ENCODE measurements at regions not wholly inside any gene's neighbourhood (a gene's known extent, or its start where the extent isn't known, plus 50 kb on each side); places are given as distances from the start of the nearest gene placed in this dataset.
A peak's percentile ranks its signal among the peaks of the same experiment; 100 is the strongest.
"Not testable (repeated sequence)": the region's sequence is repeated elsewhere in the genome, so short reads cannot be mapped to it uniquely, and the experiment has no call there.

DNA sequence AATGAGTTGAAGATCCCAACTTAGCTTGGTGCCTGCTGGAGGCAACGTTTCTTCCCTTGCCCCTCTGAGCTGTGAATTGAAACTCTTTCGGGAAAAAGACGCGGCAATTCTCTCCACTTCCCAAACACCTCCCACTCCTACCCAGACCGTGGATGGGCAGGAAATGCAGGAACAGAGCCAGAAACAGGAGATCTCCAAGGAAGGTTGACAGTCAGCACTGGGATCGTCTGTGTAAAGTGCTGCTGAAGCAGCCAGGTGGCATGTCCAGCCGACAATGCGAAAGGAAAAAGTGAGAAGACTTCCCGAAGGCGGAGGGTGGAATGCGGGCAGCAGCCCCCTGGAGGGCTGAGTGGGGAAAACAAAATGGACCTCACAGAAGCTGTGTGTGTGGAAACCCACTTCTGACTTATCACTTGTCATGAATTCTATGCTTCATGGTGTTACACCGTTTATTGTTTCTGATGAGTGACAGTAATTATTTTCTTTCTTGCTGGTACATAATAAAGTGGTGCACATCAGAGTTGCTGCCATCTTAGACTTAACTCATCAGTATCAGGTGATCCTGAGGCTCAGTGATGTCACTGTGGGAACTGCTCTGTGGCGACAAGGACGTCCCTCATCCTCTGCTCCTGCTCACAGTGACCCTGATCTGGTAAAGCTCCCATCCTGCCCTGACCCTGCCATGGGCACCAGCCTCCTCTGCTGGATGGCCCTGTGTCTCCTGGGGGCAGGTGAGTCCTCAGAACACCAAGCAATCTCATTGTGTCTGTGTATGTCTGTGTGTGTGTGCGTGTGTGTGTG is 220.5 kb upstream of the PRSS1 start:
- no peak for DNase-seq

DNA sequence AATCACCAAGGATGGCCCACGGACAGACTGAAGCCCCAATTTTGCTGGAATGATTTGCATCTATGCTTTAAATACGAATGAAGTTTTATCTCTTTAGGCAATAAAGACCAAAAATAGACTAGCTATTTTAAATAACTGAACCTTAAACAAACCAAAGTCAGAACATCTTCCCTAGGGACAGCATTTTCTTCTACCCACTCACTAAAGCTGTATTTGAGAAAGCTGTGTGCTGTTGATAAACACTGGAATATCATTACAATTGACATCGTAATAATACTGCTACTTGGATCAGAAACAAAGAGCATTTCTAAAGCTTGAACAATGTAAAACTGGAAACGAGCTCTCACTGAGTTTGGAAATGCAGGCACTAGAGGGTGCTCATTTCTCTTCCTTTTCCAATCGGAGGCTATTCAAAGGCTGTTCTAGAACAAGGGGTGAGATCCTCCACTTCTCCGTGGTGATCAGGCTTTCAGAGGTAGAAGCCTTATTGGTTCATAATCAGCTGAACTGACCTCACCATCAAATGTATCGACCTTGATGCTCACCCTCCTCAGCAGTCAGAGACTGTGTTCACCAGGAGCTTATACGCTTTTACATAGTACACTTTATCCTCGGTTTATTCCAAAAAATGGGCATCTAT is 225.3 kb upstream of the PRSS1 start:
- no peak for DNase-seq

DNA sequence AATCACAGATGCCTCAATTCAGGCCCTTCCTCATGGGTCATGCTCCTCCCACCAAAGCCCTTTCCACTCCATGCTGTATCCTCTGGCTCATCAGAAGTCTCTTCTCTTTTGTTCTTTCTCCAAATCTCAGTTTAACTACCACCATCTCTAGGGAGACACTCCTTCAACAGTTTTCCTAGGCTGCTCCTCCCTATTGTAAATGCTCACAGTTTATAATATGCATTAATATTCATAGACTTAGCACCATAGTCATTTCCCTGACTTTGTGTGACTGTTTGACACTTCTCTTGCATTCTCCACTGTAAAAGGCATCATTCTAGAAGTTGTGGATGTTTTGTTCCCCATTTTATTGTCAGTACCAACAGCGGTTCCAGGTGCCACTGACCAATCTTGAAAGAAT is 226.5 kb upstream of the PRSS1 start:
- no peak for DNase-seq

DNA sequence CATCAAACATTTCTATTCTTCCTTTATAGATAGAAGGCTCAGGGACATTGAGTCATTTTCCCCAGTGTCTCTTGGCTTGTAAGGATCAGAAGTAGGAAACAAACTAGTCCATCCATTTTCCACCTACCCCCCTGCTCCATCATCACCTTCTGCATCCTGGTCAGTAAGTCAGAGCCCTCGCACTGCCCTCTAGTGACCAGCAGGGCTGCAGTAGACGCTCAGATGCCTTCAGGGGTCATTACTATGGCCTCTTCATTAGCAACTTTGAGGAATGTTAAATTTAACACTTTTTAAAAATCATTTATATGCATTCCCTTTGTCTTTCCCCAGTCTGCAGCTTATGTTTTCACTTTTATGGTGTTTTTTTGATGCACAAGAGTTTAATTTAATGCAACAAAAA is 228.4 kb upstream of the PRSS1 start:
- not testable (repeated sequence) for DNase-seq

DNA sequence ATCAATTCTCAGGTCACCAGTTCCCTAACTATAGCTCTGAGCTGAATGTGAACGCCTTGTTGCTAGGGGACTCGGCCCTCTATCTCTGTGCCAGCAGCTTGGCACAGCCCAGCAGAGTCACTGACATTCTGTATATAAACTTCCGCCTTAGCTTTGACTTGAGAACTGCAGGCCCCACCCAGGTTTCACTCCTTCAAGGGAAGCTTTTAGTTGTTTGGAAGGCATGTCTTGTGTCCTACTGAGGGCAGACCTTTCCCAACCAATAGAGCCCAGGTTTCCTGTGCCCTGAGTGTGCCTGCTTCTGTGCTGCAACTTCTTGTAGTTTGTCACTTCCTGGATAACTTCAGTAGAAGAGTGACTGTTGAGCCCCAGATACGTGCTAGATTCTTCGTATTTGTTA is 228.8 kb upstream of the PRSS1 start:
- not testable (repeated sequence) for DNase-seq

DNA sequence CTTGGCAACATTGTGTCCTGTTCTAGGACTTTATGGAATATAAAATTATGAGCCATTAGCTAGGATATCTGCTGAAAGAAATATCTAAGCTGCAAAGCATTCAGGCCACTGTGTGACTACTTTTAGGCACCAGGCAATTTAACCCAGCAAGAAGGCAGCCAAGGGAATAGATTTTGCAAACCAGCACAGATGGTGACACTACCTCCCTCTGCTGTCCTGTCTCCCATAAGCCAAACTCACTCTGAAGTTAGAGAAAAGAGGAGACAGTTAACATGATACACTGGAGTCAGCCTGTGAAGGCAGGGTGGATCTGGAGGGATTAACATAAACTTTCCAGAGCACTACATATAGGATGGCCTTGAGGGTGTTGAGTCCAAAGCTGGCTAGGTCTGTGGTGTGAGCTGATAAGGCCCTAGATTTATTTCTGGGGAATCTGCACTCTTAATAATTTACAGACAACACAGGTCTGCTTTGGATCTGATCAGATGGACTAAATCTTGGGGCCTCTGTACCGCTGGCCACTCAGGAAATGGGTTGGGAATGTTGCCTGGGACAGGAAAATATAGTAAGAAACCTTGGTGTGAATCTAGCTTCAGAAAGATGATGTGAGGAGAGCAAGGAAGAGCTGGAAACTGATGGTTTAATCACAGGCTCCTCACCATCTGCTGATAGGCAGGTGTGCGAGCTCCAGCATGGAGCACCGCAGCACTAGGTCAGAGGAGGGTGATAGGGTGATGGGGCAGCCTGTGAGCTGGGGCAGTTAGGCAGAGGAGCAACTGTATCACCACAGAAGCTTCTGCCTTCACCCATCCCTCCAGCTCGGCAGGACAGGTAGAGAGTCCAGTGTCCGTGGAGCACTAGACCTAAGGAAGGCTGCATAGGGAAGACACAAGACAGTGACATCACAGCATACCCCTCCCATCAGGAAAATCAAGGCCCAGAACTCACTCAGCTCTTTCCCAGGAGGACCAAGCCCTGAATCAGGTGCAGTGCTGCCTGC is 229.9 kb upstream of the PRSS1 start:
- DNase-seq = no peak

DNA sequence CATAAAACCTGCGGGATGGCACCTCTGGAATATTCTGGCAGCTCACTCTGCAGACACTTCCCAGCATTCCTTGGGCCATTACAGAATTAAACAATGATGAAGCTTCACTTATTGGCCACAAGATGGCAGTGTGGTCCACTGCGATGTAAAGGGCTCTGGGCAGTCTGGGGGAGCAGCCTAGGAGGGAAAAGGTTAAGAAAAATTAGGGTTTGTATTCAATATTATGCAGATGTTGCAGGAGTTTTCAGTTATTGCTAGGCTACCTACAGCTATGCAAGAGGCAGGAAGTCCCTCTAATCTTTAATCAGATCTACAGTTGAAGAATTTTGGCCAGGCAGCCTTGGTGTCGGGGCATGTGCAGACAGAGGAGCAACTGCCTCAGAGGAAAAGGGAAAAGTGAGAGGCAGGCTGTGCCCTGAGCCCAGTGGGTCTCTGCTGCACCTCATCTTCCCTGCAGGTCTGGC is 233.2 kb upstream of the PRSS1 start:
- peak; percentile 74 for DNase-seq

DNA sequence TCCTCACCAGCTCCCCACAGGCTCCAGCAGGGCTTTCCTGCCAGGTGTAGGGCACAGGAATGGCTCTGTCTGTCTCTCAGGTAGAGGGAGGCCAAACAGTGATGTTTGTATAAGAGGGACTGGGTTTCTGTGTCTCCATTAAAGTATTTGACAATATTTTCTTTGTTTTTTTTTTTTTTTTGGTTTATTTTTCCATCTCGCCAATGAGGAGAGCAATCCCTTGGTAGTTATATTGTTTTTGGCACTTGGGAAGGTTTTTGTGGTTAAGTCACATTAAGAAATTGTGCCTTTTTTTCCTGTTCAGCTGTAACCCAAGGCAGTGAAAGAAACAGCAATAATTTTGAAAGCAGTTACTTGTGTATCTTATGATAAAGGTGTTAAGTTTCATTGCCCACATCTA is 234.6 kb upstream of the PRSS1 start:
- not testable (repeated sequence) for DNase-seq

DNA sequence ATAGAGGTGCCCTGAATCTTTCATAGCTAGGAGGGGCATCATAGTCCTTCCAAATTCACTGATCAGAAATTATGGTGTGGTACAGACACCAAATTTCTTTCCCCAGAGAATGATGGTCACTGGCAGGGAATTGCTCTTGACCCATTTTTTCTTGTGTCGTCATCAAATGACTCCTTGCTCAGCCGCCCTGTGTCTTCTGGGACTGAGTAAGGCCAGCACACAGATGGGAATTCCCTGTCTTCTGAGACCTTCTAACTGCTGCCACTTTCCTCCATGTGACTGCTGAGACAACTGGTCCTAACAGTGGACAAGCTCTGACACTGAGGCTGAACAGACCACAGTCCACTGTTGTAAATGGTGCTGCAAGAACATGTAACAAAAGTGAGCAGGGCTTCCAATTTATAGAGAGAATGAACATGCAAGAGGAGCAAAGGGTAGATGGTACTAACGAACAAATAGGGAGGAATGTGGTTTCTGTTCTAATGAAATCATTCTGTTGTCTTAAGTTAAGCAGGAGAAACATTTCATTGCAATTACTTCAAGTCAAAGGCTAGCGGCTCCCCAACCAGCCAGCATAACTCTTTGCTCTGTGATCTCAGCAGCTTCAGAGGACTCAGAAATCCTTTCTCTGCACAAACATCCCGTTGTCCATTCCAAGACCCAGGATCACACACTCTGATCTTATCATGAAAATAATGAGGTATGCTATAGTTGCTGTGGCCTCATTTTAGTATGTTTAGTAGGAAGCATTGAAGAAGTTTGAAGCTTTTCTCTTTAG is 235.9 kb upstream of the PRSS1 start:
- DNase-seq = peak; percentile 58

DNA sequence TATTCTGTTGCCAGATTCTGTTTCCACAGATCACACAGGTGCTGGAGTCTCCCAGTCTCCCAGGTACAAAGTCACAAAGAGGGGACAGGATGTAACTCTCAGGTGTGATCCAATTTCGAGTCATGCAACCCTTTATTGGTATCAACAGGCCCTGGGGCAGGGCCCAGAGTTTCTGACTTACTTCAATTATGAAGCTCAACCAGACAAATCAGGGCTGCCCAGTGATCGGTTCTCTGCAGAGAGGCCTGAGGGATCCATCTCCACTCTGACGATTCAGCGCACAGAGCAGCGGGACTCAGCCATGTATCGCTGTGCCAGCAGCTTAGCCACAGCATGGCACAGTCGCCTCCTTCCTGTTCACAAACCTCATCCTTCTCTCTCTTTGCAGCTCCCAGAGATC is 237.5 kb upstream of the PRSS1 start:
- no peak for DNase-seq

DNA sequence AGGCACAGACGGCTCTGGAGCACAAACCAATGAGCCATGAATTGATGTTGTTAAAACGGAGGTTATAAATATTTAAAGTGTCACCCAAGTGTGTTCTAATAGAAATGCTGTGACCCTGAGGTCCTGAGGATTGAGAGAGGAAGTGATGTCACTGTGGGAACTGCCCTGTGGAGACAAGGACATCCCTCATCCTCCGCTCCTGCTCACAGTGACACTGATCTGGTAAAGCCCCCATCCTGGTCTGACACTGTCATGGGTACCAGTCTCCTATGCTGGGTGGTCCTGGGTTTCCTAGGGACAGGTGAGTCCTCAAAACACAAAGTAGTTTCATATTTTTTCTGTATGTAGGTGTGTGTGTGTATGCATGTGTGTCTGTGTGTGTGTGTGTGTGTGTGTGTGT is 237.9 kb upstream of the PRSS1 start:
- no peak for DNase-seq

DNA sequence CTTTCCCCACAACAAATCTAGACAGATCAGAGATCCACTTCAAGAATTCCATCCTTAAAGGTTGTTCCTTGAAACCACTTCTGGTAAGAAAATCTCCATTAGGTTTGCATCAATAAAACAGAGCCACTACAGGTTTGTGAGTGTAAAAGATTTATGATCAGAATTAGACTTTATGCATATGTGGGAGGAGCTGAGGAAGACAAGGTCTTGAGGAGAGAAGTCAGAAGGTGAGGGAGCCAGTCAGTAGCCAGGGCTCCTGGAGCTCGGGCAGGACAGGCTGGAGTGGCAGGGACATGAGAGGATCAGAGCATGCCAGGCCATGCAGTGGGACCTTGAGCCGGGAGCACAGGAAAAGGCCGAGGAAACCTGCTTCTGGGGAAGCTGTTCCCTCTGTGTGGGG is 240.0 kb upstream of the PRSS1 start:
- DNase-seq = not testable (repeated sequence)

DNA sequence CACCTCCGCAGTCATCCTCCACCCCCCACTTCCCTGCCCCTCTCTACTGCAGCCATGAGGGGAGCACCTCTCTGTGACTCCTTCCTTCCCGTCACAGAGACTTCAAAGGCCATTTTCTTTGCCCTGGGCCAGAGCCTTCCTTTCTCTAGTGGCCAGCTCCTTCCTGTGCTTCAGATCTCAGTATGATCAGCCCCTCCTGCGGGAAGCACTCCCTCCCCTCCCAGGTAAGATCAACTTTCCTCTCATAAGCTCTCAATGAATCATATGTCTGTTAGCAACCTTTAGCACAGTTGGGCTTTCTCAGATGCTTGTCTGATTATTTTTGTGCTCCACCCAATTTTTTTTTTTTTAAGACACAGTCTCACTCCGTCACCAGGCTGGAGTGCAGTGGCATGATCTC is 241.0 kb upstream of the PRSS1 start:
- DNase-seq = no peak

DNA sequence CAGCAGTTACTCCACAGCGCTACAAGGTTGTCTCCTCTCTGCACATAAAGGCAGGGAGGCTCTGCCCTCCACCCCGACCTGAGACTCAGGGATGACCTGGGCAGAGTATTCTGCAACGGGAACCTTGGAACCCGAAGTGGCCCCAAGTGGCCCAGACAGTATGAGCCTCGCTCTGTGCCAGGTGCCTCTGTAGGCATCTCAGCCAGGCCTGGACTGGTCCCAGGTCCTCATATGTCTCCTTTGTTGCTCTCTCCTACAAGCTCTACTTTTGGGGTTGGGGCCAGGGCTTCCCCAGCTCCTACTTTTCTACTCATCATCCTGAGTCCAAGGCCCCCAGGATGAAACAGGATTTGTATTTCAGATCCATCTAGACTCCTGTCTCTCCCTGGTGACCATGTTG is 241.5 kb upstream of the PRSS1 start:
- no peak for DNase-seq

DNA sequence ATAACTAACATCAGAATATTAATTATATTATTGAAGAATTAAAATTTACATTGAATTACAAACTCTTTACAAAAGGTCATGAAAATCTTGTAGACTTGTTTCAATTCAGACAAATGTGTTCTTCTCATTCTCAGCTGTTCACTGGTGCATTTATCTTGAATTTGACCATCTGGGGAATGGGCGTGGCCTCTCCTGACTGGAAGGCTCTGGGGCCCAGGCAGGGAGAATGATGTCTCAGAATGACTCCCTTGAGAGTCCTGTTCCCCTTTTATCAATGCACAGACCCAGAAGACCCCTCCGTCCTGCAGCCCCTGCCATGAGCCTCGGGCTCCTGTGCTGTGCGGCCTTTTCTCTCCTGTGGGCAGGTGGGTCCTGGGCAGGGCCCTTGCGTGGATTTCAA is 242.2 kb upstream of the PRSS1 start:
- DNase-seq = not testable (repeated sequence)

DNA sequence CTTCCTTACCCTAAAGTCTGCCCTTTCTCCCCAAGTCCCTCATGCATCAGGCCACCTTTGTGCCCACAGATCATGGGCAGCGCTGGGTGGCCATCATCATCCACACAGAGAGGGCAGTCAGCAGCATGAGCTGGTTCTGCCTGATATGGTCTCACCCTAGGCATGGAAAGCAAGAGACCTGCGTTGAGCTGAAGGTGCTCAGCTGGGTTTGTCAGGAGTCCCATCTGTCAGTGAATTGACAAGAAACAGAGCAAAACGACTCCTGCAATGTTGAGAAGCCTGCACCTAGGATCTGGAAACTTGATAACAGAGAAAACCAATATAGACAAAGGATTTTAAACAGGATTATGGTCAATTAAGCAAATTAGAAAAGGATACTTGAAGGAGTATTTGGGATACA is 242.7 kb upstream of the PRSS1 start:
- DNase-seq = no peak

DNA sequence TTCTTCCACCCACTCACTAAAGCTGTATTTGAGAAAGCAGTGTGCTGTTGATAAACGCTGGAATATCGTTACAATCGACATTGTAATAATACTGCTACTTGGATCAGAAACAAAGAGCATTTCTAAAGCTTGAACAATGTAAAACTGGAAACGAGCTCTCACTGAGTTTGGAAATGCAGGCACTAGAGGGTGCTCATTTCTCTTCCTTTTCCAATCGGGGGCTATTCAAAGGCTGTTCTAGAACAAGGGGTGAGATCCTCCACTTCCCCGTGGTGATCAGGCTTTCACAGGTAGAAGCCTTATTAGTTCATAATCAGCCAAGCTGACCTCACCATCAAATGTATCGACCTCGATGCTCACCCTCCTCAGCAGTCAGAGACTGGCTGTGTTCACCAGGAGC is 245.3 kb upstream of the PRSS1 start:
- DNase-seq = not testable (repeated sequence)

DNA sequence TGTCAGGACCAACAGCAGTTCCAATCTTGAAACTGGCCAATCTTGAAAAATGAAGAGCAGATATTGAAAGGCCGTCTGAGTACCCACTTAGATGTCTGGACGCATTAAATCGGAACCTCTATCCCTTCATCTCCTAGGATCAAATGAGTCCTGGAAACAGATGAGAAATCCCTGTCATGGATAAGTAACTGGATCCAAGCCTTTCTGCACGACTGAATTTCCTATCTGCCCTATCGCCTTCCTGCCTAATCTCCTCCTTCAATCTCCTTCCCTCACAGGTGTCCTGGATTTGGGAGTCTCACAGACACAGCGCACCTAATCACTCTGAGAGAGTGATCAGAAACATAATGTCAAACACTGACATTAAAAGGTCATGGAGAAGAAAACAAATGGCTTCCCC is 245.2 kb upstream of the PRSS58 start:
- DNase-seq = no peak

DNA sequence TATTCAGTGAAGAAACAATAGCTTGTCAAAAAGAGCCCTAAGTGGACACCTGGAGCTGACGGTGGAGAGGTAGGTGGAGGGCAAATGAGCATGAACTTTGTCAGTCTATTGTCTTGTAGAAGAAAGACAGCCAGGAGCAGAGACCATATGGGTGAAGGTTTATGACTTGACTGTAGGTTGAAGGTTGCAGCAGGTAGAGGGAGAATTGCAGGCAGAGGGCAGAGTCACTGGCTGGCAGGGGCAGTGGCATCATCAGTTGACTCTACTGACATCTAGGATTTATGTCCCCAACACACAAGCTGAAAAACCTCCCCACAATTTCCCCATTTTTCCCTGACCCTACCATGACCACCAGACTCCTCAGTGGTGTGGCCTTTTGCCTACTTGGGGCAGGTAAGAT is 243.6 kb upstream of the PRSS58 start:
- no peak for DNase-seq

DNA sequence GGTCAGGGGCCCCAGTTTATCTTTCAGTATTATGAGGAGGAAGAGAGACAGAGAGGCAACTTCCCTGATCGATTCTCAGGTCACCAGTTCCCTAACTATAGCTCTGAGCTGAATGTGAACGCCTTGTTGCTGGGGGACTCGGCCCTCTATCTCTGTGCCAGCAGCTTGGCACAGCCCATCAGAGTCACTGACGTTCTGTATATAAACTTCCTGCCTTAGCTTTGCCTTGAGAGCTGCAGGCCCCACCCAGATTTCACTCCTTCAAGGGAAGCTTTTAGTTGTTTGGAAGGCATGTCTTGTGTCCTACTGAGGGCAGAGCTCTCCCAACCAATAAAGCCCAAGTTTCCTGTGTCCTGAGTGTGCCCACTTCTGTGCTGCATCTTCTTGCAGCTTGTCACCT is 242.5 kb upstream of the PRSS58 start:
- DNase-seq = no peak

DNA sequence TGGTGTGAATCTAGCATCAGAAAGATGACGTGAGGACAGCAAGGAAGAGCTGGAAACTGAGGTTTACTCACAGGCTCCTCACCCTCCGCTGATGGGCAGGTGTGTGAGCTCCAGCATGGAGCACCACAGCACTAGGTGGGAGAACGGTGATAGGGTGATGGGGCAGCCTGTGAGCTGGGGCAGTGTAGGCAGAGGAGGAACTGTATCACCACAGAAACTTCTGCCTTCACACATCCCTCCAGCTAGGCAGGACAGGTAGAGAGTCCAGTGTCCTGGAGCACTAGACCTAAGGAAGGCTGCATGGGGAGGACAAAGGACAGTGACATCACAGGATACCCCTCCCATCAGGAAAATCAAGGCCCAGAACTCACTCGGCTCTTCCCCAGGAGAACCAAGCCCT is 241.8 kb upstream of the PRSS58 start:
- DNase-seq = no peak

DNA sequence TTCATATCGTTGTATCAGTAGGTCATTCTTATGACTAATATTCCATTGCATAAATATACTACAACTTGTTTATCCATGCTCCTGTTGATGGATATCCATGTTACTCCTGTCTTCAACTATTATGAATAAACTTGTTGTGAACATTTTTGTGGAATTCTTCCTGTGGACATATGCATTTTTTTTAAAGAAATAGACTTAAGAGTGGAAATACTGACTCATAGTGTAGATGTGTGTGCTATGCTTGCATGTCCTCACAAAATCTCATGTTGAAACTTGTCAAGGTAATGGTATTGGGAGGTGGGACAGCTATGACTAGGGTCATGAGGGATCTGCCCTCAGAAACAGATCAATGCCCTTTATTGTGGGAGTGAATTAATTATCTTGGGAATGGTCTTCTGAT is 240.5 kb upstream of the PRSS58 start:
- peak; percentile 66 for DNase-seq
